ENCODE measurements at regions not wholly inside any gene's neighbourhood (a gene's known extent, or its start where the extent isn't known, plus 50 kb on each side); places are given as distances from the start of the nearest gene placed in this dataset.

DNA sequence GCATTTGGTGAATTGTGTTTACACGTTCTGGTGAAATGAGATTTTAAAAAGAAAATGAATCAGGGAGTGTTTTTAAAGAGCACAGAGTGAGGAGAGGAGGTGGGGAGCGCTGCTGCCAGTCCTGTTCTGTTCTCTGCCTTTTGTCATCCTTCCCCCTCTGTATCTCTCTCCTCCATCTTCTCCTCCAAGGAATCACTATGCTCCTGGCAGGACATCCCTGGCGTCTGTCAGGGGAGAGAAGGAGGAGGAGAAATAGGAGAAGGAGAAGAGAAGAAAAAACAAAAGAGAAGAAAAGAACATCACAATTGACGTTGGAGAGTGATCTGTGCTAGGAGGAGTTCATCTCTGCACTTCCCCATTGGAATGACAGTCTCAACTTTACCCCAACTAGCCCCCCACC lies 627.6 kb upstream of the TBL1XR1 start:
- POLR2A ChIA-PET: interaction anchor here (0.6 kb wide), 2 partner anchors 116 to 247 kb away, joined by 3 read pairs; no protein-coding TSS in a partner anchor
- no peak overlapping the region for H3K27ac Mint-ChIP-seq

DNA sequence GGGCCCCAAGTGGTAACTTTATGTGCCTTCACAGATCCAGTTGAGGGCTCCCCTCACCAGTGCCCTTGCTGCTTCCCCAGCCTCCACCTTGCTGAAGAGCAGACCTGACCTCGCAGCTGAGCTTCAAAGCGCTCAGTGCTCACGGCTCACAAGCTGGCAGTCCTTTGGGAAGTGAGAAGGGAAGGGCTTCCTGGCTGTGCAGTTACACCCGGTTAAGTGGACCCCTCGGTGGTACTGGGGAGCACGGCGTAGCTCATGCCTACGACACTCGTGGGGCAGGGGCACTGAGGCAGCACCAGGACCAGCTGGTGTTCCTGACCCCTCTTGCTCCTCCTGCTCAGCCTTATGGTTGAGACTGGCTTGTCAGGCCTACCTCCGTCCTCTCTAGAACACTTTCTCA lies 629.0 kb upstream of the TBL1XR1 start:
- H3K27ac Mint-ChIP-seq: no peak overlapping the region

More for the DNA sequence above, 627.6 kb upstream of the TBL1XR1 start:
- Histone ChIP-seq H3K27me3 (replicated peaks in 1 of 2; ENCODE audit: control insufficient read depth in 2 of 2, extremely low read depth in 1 of 2, insufficient read depth in 2 of 2, low read length in 1 of 2) (no peaks in the 10 kb centered on the region), H3K27ac (ENCODE audit: low read length) (no peak overlapping the region), H3K4me3 (ENCODE audit: control insufficient read depth in 1 of 2, extremely low read depth in 1 of 2, low read length in 1 of 2) (no peak overlapping the region), H3K9me3 (no peaks in the 10 kb centered on the region), H3K36me3 (ENCODE audit: control insufficient read depth in 2 of 2, extremely low read depth in 1 of 2, insufficient read depth in 1 of 2, low read length in 1 of 2) (no peaks in the 10 kb centered on the region), H3K4me1 (ENCODE audit: control insufficient read depth in 1 of 2, extremely low read depth in 1 of 2, insufficient read depth in 2 of 2, low read length in 2 of 2) (no peaks in the 10 kb centered on the region)
- Mint-ChIP-seq H3K4me3 (no peak overlapping the region), H3K4me1 (peaks cover 5 to 7% (median 5%) of the 10 kb centered on the region in 3 donors), H3K27me3 (no peaks in the 10 kb centered on the region), H3K36me3 (no peaks in the 10 kb centered on the region), H3K9me3 (no peaks in the 10 kb centered on the region)
- CTCF ChIA-PET: interaction anchor here in 1 of 2 donors (0.7 kb wide), 1 partner anchor 415 kb away, joined by 3 read pairs; no protein-coding TSS in a partner anchor
- no CpG with 5 or more reads among the region's 4 CpGs for WGBS (ENCODE audit: insufficient coverage)
- ATAC-seq (replicated peaks in 1 of 4): no peak
- DNase-seq: no peak

DNA sequence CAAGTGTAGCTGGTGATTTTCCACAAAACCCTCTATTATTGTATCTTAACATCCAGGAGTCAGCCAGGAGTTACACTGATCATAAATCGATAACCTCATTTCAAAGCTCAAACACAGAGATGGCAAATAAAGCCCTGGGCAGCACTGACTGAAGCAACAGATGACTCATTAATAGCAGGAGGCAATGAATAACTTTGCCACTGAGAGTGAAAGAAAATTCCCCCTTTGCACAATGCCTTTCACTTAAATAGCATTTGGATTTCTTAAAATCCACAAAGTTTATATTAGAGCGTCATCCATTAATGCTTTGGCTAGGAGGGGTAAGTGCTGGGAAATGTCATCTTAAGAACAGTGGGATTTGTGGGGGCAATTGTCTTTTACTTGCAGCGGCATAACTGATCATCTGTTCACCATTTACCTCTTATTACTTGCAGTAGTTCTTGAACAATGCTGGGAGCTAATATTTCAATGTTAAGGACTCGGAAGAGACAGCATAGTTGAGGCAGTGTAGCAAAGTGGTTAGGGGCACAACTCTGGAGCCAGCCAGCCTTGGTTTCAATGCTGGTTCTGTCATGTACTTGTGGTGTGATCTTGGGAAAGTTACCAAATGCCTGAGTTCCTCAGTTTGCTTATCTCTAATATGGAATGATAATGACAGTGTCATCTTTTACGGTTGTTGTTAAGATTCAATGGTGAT lies 630.4 kb upstream of the TBL1XR1 start:
- Mint-ChIP-seq H3K27ac (no peak overlapping the region), H3K9me3 (no peaks in the 10 kb centered on the region)
- CTCF ChIA-PET: no interaction called here

More for the DNA sequence above, 629.0 kb upstream of the TBL1XR1 start:
- no peaks in the 10 kb centered on the region for H3K9me3 ChIP-seq
- ChIA-PET CTCF (no interaction called here), POLR2A (no interaction called here)
- H3K4me3 ChIP-seq (ENCODE audit: control insufficient read depth in 1 of 2, extremely low read depth in 1 of 2, low read length in 1 of 2): no peak overlapping the region
- H3K4me1 ChIP-seq (ENCODE audit: control insufficient read depth in 1 of 2, extremely low read depth in 1 of 2, insufficient read depth in 2 of 2, low read length in 2 of 2): no peaks in the 10 kb centered on the region
- Mint-ChIP-seq H3K27me3 (no peaks in the 10 kb centered on the region), H3K36me3 (no peaks in the 10 kb centered on the region), H3K9me3 (no peaks in the 10 kb centered on the region), H3K4me1 (no peaks in the 10 kb centered on the region), H3K4me3 (no peak overlapping the region)
- ATAC-seq (replicated peaks in 1 of 4) (no peak), DNase-seq (no peak)
- 97% methylated on average over 10 of the region's 10 CpGs for WGBS (ENCODE audit: insufficient coverage)
- no peak overlapping the region for H3K27ac ChIP-seq (ENCODE audit: low read length)
- no peaks in the 10 kb centered on the region for H3K36me3 ChIP-seq (ENCODE audit: control insufficient read depth in 2 of 2, extremely low read depth in 1 of 2, insufficient read depth in 1 of 2, low read length in 1 of 2)
- no peaks in the 10 kb centered on the region for H3K27me3 ChIP-seq (replicated peaks in 1 of 2; ENCODE audit: control insufficient read depth in 2 of 2, extremely low read depth in 1 of 2, insufficient read depth in 2 of 2, low read length in 1 of 2)

DNA sequence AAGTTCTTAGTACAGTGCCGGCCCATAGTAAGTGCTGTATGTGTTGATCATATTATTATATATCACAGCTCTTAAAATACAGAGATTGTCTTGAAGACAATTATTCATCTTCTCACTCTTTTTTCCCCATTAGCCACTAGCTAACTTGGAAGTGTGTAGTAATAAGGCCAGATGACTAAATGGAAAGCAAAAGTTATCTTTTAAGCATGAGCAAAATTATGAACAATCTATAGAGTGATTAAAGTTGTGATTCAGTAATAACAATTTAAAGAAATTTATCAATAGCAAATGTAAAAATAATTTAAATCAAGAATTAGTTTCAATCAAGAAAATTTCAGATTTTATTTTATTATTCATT lies 630.9 kb upstream of the TBL1XR1 start:
- Mint-ChIP-seq H3K4me3 (no peak overlapping the region), H3K9me3 (no peaks in the 10 kb centered on the region), H3K4me1 (peaks cover 3% of the 10 kb centered on the region in 3 donors), H3K27ac (no peak overlapping the region), H3K36me3 (no peaks in the 10 kb centered on the region), H3K27me3 (no peaks in the 10 kb centered on the region)
- POLR2A ChIA-PET: no interaction called here
- Histone ChIP-seq H3K4me3 (ENCODE audit: control insufficient read depth in 1 of 2, extremely low read depth in 1 of 2, low read length in 1 of 2) (no peak overlapping the region), H3K27ac (ENCODE audit: low read length) (no peak overlapping the region), H3K4me1 (ENCODE audit: control insufficient read depth in 1 of 2, extremely low read depth in 1 of 2, insufficient read depth in 2 of 2, low read length in 2 of 2) (no peaks in the 10 kb centered on the region), H3K27me3 (replicated peaks in 1 of 2; ENCODE audit: control insufficient read depth in 2 of 2, extremely low read depth in 1 of 2, insufficient read depth in 2 of 2, low read length in 1 of 2) (no peaks in the 10 kb centered on the region), H3K9me3 (no peaks in the 10 kb centered on the region), H3K36me3 (ENCODE audit: control insufficient read depth in 2 of 2, extremely low read depth in 1 of 2, insufficient read depth in 1 of 2, low read length in 1 of 2) (no peaks in the 10 kb centered on the region)
- WGBS (ENCODE audit: insufficient coverage): no CpG with 5 or more reads among the region's 1 CpG
- no peak for ATAC-seq (replicated peaks in 1 of 4)
- no peak for DNase-seq
- CTCF ChIA-PET: no interaction called here

More for the DNA sequence above, 630.4 kb upstream of the TBL1XR1 start:
- Mint-ChIP-seq H3K36me3 (no peaks in the 10 kb centered on the region), H3K4me1 (no peaks in the 10 kb centered on the region), H3K27me3 (no peaks in the 10 kb centered on the region), H3K4me3 (no peak overlapping the region)
- Histone ChIP-seq H3K27me3 (replicated peaks in 1 of 2; ENCODE audit: control insufficient read depth in 2 of 2, extremely low read depth in 1 of 2, insufficient read depth in 2 of 2, low read length in 1 of 2) (no peaks in the 10 kb centered on the region), H3K9me3 (no peaks in the 10 kb centered on the region), H3K4me1 (ENCODE audit: control insufficient read depth in 1 of 2, extremely low read depth in 1 of 2, insufficient read depth in 2 of 2, low read length in 2 of 2) (no peaks in the 10 kb centered on the region), H3K36me3 (ENCODE audit: control insufficient read depth in 2 of 2, extremely low read depth in 1 of 2, insufficient read depth in 1 of 2, low read length in 1 of 2) (no peaks in the 10 kb centered on the region), H3K4me3 (ENCODE audit: control insufficient read depth in 1 of 2, extremely low read depth in 1 of 2, low read length in 1 of 2) (no peak overlapping the region), H3K27ac (ENCODE audit: low read length) (no peak overlapping the region)
- ATAC-seq (replicated peaks in 1 of 4) (no peak), DNase-seq (no peak)
- POLR2A ChIA-PET: no interaction called here
- 89% methylated on average over 1 of the region's 5 CpGs for WGBS (ENCODE audit: insufficient coverage)

DNA sequence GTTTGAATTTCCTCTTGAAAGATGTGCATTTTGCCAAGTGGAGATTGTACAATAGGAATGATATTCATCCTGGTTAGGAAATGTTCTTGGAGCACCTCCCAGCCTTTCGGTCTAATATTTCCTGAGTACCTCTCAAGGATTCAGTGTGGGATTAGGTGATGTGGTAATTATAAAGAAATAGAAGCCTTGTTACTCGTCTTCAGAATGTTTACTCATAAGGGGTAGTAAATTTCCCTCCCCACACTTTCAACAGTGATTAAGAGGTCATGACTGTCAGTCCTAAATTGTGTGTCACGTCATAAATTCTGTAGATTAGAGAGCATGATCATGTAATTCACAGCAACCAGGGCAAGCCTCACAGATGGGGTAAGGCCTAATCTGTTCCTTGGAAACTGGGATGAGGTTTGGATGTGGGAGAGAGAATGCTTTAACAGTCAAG lies 633.1 kb upstream of the TBL1XR1 start:
- peaks cover 6 to 9% (median 8%) of the 10 kb centered on the region in 3 donors for H3K4me1 Mint-ChIP-seq
- Histone ChIP-seq H3K36me3 (ENCODE audit: control insufficient read depth in 2 of 2, extremely low read depth in 1 of 2, insufficient read depth in 1 of 2, low read length in 1 of 2) (no peaks in the 10 kb centered on the region), H3K4me3 (ENCODE audit: control insufficient read depth in 1 of 2, extremely low read depth in 1 of 2, low read length in 1 of 2) (no peak overlapping the region), H3K27me3 (replicated peaks in 1 of 2; ENCODE audit: control insufficient read depth in 2 of 2, extremely low read depth in 1 of 2, insufficient read depth in 2 of 2, low read length in 1 of 2) (no peaks in the 10 kb centered on the region), H3K4me1 (ENCODE audit: control insufficient read depth in 1 of 2, extremely low read depth in 1 of 2, insufficient read depth in 2 of 2, low read length in 2 of 2) (no peaks in the 10 kb centered on the region), H3K9me3 (no peaks in the 10 kb centered on the region), H3K27ac (ENCODE audit: low read length) (no peak overlapping the region)
- no peaks in the 10 kb centered on the region for H3K36me3 Mint-ChIP-seq
- ATAC-seq (replicated peaks in 1 of 4): no peak
- no peak overlapping the region for H3K4me3 Mint-ChIP-seq
- CTCF ChIA-PET: no interaction called here
- no peaks in the 10 kb centered on the region for H3K27me3 Mint-ChIP-seq
- DNase-seq: no peak
- POLR2A ChIA-PET: interaction anchor here in 1 of 2 donors (0.5 kb wide), 1 partner anchor 772 kb away, joined by 3 read pairs; no protein-coding TSS in a partner anchor
- H3K9me3 Mint-ChIP-seq: no peaks in the 10 kb centered on the region
- no peak overlapping the region for H3K27ac Mint-ChIP-seq
- WGBS (ENCODE audit: insufficient coverage): 90% methylated on average over 1 of the region's 3 CpGs

DNA sequence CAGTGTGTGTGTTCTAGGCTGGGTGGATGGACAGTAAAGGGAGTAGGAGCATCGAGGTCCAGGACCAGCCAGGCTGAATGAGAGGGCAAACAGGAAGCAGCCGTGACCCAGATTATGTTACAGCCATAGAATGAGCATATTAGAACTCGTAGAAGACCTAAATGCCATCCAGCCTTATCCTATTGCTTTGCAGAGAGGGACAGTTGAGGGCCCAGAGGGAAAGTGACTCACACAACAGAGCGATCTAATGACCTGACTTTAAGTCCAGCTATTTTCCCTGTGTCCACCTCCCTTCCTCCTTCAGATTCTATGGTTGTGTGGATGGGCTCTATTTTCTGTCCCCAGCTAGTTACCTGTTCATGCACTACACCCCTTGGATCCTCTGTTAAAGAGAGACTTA lies 634.1 kb upstream of the TBL1XR1 start:
- no peaks in the 10 kb centered on the region for H3K36me3 Mint-ChIP-seq
- Histone ChIP-seq H3K27me3 (replicated peaks in 1 of 2; ENCODE audit: control insufficient read depth in 2 of 2, extremely low read depth in 1 of 2, insufficient read depth in 2 of 2, low read length in 1 of 2) (no peaks in the 10 kb centered on the region), H3K27ac (ENCODE audit: low read length) (no peak overlapping the region), H3K4me1 (ENCODE audit: control insufficient read depth in 1 of 2, extremely low read depth in 1 of 2, insufficient read depth in 2 of 2, low read length in 2 of 2) (no peaks in the 10 kb centered on the region), H3K4me3 (ENCODE audit: control insufficient read depth in 1 of 2, extremely low read depth in 1 of 2, low read length in 1 of 2) (no peak overlapping the region), H3K36me3 (ENCODE audit: control insufficient read depth in 2 of 2, extremely low read depth in 1 of 2, insufficient read depth in 1 of 2, low read length in 1 of 2) (no peaks in the 10 kb centered on the region), H3K9me3 (no peaks in the 10 kb centered on the region)
- ATAC-seq (replicated peaks in 1 of 4) (no peak), DNase-seq (no peak)
- H3K9me3 Mint-ChIP-seq: no peaks in the 10 kb centered on the region
- no peaks in the 10 kb centered on the region for H3K27me3 Mint-ChIP-seq
- CTCF ChIA-PET: no interaction called here
- peaks cover 6 to 9% (median 8%) of the 10 kb centered on the region in 3 donors for H3K4me1 Mint-ChIP-seq
- POLR2A ChIA-PET: no interaction called here
- no peak overlapping the region for H3K27ac Mint-ChIP-seq
- WGBS (ENCODE audit: insufficient coverage): no CpG with 5 or more reads among the region's 4 CpGs
- no peak overlapping the region for H3K4me3 Mint-ChIP-seq
